ENCODE measurements at regions not wholly inside any gene's neighbourhood (a gene's known extent, or its start where the extent isn't known, plus 50 kb on each side); places are given as distances from the start of the nearest gene placed in this dataset.

DNA sequence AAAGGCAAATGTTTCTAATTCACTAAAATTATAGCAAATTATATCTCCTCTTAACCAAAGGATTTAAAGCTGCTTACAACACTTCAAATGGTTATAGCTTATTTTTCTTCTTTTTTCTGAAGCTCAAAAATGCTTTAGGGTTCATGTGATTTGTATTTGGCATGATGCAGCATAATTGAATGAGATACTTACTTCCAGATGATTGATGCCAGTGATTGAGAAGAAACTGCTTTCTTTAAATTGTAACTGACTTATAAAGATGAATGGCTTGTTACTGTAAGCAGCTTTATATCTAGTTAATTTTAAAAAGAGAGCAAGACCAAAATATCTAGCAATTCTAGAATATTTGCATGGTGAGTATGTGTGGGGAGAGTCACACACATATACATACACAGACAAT, 270.7 kb upstream of the THRB start:
- ChIA-PET POLR2A (ENCODE audit: low non-redundant PET) (no interaction called here), CTCF (no interaction called here)
- no peak overlapping the region for H3K27ac ChIP-seq
- no peak for DNase-seq (ENCODE audit: low spot score)
- TF ChIP-seq, protein P1, sequence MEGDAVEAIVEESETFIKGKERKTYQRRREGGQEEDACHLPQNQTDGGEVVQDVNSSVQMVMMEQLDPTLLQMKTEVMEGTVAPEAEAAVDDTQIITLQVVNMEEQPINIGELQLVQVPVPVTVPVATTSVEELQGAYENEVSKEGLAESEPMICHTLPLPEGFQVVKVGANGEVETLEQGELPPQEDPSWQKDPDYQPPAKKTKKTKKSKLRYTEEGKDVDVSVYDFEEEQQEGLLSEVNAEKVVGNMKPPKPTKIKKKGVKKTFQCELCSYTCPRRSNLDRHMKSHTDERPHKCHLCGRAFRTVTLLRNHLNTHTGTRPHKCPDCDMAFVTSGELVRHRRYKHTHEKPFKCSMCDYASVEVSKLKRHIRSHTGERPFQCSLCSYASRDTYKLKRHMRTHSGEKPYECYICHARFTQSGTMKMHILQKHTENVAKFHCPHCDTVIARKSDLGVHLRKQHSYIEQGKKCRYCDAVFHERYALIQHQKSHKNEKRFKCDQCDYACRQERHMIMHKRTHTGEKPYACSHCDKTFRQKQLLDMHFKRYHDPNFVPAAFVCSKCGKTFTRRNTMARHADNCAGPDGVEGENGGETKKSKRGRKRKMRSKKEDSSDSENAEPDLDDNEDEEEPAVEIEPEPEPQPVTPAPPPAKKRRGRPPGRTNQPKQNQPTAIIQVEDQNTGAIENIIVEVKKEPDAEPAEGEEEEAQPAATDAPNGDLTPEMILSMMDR (conservative IDR thresholded peaks at IDR 0.05; ENCODE audit: low read depth), result no peak

DNA sequence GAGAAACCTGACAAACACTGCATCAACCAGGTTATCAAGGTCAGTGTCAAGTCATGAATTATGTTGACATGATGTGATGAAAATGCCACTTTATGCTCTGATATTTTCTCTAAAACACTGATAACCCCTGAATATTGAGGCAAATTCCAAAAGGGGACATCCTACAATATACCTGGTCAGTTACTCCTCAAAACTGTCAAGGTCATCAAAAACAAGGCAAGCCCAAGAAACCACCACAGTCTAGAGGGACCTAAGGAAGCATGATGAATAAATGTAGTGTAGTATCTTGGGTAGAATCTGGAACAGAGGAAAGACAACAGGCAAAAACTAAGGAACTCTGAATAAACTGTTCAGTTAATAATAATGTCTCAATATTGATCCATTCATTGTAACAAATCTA, 275.3 kb upstream of the THRB start:
- H3K27ac ChIP-seq, result no peak overlapping the region
- TF ChIP-seq, protein P1 (conservative IDR thresholded peaks at IDR 0.05; ENCODE audit: low read depth), result no peak
- no peak for DNase-seq (ENCODE audit: low spot score)
- ChIA-PET CTCF (no interaction called here), POLR2A (ENCODE audit: low non-redundant PET) (no interaction called here)

DNA sequence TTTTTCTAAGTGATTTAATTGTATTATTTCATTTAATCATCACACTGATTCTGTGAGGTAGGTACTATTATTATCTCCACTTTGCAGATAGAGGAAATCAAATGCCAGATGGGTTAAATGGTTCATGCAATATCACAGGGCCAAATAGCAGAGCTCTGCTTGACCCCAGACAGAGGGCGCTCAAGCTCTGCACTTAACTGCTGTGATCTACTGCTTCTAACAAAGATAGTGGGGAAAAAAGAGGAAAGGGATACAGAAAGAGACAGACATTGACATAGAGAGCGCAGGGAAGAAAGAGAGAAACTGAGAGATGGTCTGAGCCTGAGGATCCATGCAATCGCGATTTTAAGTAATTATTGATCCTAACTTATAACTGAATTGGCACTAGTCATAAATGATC, 279.1 kb upstream of the THRB start:
- ChIA-PET POLR2A (ENCODE audit: low non-redundant PET) (no interaction called here), CTCF (interaction anchor here (0.6 kb wide), 5 partner anchors 238 to 1960 kb away, joined by 3 to 7 read pairs (median 3); no protein-coding TSS in a partner anchor)
- H3K27ac ChIP-seq, result no peak overlapping the region
- peak; percentile 8 for DNase-seq (ENCODE audit: low spot score)
- TF ChIP-seq, protein P1 (conservative IDR thresholded peaks at IDR 0.05; ENCODE audit: low read depth), result peak; percentile 78

DNA sequence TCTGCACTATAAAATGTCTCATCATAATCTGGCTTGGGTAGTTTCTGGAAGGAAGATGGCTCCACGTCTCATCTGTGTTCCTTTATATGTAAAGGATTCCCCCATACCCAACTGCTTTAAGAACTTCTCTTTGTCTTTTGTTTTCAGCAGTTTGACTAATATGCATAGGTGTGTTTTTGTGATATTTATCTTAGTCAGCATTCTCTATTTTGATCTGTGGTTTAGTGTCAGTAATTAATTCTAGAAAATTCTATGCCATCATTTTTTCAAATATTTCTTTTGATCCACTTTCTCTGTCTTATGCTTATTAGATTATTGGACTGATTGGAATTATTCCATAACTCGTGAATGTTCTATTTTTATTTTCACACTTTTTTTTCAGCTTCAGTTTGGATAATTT, 286.3 kb upstream of the THRB start:
- no peak overlapping the region for H3K27ac ChIP-seq
- TF ChIP-seq, protein P1 (conservative IDR thresholded peaks at IDR 0.05; ENCODE audit: low read depth), result no peak
- CTCF ChIA-PET, result no interaction called here
- DNase-seq (ENCODE audit: low spot score), result no peak
- POLR2A ChIA-PET (ENCODE audit: low non-redundant PET), result no interaction called here

DNA sequence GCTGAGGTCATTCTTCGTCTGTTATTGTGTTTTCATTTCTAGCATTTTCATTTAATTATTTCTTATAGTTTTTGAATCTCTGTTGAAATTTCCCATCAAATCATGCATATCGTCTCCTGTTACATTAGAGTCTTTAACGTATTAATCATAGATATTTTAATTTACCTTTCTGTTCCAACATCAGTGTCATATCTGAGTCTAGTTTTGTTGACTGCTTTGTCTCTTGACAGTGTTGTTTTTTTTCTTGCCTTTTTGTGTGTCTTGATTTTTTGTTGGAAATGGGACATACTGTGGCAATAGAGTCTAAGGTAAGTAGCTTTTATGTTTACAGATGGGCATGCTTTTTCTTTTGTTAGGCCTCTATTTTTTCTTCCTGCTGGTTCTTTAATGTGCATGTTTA, 286.8 kb upstream of the THRB start:
- CTCF ChIA-PET, result no interaction called here
- H3K27ac ChIP-seq, result no peak overlapping the region
- POLR2A ChIA-PET (ENCODE audit: low non-redundant PET), result no interaction called here
- TF ChIP-seq, protein P1 (conservative IDR thresholded peaks at IDR 0.05; ENCODE audit: low read depth), result no peak
- no peak for DNase-seq (ENCODE audit: low spot score)

DNA sequence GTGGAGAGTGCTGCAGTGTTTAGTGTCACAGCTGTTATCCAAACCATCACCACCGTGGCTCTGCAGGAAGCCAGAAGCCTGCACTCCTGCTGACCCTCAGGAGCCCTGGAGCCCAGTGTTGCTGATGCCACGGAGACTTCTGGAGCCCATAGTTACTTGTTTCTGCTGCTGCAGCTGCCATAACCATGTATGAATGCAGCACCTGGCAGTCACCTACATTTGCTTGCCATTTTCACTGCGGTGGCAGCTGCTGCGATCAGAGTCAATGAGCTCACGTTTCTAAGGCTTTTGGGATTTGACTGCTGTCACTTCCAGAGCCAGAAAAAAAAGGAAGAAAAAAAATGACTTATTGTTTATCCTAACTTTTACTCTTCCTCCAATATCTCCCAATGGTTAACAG, 299.2 kb upstream of the THRB start:
- H3K27ac ChIP-seq, result no peak overlapping the region
- CTCF ChIA-PET, result no interaction called here
- TF ChIP-seq, protein P1 (conservative IDR thresholded peaks at IDR 0.05; ENCODE audit: low read depth), result no peak
- no peak for DNase-seq (ENCODE audit: low spot score)
- POLR2A ChIA-PET (ENCODE audit: low non-redundant PET), result interaction anchor here (0.6 kb wide), 1 partner anchor 211 kb away, joined by 3 read pairs; no protein-coding TSS in a partner anchor

DNA sequence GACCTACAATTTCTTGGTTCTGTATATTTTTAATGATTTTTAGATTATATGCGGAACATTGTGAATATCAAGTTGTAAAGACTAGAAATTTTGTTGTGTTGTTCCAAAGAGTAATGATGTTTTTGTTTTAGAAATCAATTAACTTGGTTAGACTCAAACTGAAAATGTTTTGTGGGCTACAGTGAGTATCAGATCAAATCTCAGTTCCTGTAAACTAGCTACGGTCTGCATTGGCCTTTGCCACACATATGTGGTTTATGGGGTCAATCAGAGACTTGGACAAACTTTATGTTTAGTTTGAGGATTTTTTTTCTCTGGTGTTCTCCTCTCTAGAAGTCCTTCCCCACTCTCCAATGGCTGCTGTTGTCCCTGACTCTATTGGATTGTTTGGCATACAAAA, 308.0 kb upstream of the THRB start:
- CTCF ChIA-PET, result no interaction called here
- TF ChIP-seq, protein P1 (conservative IDR thresholded peaks at IDR 0.05; ENCODE audit: low read depth), result no peak
- H3K27ac ChIP-seq, result no peak overlapping the region
- POLR2A ChIA-PET (ENCODE audit: low non-redundant PET), result no interaction called here
- DNase-seq (ENCODE audit: low spot score), result no peak

Data from RWPE1 (cell line).